HG03571 (cell line): ENCODE measurements at regions not wholly inside any gene's neighbourhood (a gene's known extent, or its start where the extent isn't known, plus 50 kb on each side); places are given as distances from the start of the nearest gene placed in this dataset.

Experiments used
- ATAC-seq: cut with Tn5 transposase; IDR thresholded peaks from one replicate; pipeline ENCODE4 v1.9.1; 2021; ENCODE audit not compliant: unreplicated experiment

DNA sequence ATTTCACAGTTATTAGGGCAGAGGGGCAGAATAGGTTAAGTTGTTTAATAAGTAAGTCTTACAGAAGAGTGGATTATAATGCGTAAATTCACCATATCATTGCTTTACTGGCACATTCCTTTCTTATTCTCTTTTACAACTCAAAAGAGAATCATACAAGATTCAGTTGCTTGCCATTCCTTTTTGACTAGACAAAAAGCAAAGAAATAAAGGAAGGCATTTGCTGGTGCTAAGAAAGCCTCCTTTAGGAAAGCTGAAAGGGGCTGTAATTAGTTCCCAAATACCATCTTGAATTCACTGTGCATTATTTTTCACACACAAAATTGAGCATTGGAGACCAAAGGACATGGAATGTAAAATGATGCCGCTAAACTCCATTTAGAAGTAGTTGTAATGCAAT lies 499.3 kb downstream of the NXPH1 start:
- no peak for ATAC-seq

DNA sequence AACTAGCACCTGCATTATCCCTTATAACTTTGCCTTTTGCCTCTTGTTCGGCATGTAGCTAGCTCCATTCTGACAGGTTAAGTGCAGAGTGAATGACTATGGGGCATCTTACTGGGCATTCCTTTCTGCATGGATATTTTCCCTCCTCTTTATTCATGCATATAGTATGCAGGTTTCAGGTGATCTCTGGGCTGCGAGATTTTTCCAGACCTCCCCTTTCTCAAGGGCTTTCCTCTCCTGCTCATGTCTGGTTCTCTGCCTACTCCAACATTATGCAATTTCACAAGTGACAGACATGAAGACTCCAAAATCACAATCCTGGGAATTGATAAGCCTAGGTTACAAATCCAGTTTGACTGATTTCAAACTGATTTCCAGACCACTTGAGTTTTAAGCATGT lies 503.8 kb downstream of the NXPH1 start:
- ATAC-seq: no peak

DNA sequence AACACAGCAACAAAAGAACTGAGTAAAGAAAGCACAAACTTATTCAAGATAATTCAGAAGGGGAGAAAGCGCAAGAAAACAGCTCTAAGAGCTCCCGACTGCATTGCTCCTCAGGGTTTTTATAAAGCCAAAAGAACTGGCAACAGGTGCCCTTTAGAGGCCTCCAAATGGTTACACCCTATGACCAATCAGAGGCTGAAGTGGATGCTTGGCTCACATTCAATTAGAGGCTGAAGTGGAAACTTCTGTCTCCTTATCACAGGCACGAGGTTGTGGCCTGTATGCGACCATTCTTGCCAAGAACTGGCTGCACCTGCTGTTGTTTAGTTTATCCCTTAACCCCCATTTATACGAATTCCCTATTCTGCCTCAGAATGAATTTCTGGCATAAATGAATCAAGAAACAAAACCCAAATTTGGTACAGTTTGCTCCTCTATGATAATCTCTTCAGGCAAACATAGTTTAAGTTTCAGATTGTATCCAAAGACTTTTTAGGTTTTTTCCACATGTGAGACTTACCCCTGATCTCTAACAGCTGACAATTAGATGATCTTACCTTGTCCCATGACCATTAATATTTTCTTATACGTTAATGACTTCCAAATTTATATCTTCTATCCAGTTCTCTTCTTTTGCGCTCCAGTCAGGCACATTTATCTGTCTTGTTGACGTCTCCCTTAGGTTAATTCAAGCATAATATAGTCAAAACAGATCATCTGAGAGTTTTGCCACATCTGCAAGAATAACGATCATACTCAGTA lies 504.8 kb downstream of the NXPH1 start:
- ATAC-seq: no peak

DNA sequence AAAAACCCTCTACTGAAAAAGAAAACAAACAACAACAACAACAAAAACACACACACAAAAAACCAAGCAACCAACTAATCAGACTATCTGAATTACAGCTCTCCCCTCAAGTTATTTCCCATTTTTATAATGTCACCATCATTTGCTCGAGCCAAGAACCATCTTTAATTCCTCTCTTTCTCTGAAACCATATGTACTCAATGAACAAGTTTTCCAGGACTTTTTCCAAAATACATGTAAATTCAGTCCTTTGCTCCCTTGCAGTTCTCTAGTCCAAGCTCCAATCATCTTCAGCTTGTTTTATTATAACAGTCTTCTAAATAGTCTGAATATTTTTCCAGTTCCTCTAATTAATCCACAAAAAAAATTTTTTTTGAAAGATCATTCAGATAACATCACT lies 506.0 kb downstream of the NXPH1 start:
- ATAC-seq: no peak

DNA sequence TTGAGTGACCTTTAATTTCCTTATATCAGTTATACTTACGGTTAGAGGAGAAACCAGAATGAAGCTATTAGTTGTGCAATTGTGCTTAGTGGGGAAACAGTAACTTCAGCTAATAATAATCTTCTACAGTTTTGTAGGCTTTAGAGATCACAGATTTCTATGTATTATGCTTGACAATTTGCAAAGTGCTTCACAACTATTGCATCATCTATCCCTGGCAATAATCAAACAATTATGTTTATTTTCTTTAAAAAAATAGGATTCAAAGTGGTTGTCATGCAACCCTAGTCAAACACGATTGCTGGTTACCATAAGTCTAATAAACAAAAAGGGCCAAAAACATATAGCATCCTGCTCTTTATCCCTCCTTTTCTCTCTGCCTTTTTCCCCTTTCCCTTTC lies 530.3 kb downstream of the NXPH1 start:
- ATAC-seq: no peak

DNA sequence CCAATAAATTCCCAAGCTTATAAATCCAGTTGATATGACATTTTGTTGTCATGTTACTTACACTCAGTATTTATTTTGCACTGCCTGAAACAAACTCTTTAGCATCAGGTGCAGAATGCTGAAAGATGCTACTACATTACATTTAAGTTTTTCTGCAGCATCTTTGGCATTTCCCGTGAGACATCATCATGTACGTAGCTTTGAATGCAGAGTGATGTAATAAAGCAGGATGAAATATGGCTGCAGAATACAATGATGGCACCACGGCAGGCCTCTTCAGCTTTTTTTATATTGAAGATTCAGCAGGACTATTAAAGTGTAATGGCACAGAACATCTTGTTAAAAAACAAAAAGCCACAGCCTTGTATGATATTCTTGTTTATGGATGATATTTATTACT lies 531.8 kb downstream of the NXPH1 start:
- no peak for ATAC-seq

DNA sequence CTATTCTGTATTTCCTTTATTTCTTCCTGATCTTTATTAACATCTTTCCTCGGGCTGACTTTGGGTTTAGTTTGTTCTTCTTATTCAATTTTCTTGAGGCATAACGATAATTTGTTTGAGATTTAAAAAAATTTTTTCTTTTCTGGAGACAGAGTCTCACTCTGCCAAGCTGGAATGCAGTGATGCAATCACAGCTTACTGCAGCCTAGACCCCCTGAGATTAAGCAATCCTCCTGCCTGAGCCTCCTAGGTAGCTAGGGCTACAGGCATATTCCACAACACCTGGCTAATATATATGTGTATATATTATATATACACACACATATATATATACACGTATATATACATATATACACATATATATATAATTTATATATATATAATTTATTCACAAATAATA lies 540.2 kb downstream of the NXPH1 start:
- no peak for ATAC-seq

DNA sequence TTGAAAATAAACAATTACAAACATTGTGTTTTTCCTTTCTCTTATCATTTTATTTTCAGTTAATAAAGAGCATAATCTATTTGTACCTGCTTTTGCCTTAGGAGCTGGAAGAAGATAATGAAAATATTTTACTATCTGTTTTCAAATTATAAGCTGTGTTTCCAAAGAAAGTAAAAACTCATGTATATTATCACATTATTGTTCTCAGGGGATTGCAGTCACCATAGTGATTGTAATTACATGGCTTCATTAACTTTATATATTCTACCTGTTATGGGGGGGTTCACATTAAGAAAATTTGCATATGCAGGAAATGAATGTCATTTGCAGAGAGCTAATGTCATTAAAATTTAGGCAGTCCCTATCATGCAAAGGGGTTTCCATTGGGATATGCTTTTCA lies 542.3 kb downstream of the NXPH1 start:
- ATAC-seq: no peak

DNA sequence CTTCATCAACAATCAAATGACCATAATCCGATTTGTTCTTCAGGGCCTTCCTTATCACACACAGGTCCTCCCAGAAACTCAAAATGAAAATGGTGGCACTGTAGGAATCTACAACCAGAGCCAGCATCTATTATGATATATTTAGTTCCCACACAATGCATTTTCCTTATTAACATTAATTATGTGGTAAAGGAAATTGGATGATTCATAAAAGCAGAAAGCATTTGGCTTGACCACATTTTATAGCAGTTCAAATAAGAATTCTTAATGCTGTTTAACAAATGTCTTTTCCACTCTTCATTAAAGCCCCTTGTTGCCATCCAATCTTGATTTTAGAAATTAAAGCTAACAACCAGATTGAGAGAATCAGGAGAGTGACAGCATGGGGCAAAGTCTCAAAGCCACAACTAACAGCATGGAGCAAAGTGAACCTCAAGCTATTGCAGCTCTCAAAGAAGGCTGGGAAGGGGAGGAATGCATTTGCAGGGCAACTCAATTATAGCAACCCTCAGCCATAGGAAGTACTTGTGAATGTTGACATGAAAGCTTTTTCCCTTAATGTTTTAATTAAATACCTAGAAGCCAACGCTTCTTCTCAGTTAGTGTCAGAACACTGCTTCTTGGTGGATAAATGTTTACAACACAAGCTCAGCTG lies 549.1 kb downstream of the NXPH1 start:
- no peak for ATAC-seq

DNA sequence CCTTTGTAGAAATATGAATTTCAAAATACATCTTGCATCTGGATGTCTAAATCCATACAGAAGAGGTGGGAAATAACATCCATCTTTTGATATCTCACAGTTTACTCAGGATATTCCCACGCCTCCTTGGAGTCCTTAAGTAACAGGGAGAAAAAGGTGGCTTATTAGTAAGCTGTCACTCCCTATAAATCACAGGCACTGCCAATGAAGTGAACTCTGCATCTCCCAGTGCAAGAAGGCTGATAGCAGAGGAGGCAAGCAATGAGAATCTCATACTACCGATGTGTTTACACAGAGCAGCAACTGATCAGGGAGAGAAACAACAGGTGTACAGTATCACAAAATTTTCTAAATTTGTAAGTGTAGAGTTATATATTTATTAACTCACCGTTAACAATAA lies 551.8 kb downstream of the NXPH1 start:
- no peak for ATAC-seq

DNA sequence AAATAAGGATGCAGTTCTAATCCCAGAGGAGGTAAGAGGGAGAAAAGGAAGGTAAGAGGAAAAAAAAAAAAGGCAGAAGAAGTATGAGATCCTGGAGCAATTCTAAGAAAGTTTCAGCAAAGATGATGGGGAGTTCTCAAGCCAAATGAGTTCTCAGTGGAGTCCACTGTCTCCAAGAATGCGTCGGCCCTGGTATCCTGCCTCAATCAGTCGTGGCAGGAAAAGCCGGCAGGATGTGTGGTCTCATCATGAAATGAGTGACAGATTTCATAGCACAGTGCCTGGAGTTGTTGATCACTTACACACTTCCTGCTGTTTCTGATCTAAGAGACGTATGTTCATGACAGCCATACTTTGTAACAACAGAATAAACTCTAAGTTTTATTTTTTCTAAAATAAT lies 554.9 kb downstream of the NXPH1 start:
- no peak for ATAC-seq

DNA sequence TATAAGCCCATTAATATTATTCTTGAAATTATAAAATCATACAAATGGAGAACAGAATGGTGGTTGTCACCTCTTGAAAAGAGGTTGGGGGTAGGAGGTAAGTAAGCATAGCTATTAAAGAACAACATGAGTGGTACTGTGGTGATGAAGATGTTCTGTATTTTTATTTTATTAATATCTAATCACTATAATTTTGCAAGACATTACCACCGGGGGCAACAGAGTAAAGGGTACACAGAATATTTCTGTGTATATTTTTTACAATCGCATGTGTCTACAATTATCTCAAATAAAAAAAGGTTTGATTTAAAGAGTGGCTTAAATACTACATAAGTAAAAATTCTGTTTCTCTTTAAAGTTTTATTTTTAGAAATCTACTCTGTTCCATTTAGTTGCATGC lies 557.8 kb downstream of the NXPH1 start:
- no peak for ATAC-seq

DNA sequence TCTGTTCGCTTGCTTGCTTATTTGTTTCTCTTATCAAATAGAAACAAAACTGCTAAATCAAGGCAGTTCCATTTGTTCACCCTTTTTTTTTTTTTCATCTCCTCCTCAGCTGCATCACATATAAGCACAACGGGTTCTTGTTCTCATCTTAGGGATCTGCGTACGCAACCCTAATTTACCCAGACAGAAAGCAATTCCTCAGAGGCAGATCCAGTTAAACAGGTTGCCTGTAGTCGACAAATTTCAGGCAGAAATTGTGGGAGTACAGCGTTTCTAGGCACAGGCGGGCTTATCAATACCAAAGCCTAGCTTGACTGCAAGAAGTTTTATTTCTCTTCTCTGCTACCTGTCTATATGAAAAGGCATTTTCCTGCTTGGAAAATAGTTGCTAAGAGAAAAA lies 565.4 kb downstream of the NXPH1 start:
- no peak for ATAC-seq

DNA sequence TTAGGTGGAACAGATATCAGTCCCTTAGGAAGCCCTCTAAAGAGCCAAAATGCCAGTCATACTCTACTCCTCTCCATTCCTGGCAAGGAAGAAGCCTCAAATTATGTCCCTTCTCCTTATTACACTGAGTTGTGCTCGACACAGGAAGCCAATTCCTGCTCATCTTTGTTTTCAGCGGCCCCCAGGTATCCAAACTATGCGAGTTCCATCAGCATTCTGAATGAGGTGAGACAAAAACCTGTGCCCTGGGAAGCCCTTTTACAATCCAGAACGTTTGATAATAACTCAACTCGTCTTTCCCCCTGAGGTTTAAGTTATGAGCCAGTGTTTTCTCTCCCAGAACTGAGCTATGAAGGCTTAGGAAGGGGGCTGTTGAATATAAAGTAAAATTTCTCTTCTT lies 580.5 kb downstream of the NXPH1 start:
- no peak for ATAC-seq

DNA sequence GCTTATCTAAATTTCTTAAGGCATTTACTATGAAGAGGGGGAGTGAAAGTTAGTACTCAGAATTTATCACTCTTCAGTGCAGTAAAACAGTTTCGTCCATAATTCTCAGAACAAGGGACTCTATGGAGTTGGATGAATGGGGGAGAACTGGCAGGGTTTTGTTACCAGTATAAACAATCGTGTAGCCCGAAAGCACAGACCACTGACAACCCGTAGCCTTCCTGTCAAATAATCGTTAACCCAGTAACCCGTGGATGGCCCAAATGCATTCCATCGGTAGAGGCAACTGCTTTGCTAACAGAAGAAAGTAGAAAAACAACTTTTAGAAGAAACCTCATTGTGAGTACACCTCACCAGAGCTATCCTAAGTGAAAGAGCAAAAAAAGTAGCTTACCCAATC lies 583.9 kb downstream of the NXPH1 start:
- no peak for ATAC-seq

DNA sequence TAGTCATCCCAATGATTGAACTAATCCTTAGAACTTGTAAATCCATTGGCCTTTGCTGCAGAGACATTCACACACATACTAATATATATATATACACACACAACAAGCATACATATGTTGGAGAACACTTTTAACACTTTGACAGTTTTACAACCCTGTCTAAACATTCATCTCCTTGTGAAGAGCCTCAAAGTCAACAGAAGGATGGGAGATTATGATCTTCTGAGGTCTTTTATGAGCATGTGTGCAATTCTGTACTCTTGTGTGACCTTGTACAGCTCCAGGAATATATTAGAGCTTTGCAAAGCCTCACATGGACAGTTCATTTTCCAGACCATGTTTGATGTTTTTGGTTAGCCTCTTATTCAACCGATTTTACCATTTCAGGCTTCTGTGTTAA lies 589.0 kb downstream of the NXPH1 start:
- ATAC-seq: no peak

DNA sequence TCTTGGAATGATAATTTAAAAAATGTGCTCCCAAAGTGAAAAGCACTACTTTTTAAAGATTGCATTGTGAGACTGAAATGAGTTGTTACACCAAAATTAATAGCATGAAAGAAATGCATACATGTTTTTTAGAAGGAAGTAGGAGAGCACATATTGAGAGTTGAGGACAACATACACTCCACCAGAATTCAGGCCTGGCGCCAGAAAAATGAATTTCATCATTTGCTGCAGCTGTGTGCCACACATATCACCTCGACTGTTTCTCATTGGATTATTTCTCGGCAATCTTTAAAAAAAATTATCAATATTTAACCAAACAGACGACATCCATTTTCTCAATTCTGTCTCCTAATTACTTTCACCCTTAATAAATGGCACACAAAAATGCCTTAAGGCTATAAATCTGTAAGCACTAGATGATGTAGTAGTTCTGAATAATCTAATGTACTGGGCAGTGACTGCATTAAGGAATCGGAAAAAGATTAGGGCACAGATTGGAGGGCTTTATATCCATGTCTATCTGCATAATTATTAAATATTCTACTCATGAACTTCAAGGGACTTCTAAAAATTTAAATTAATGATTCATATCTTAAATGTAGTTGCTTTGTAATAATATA lies 590.4 kb downstream of the NXPH1 start:
- no peak for ATAC-seq

DNA sequence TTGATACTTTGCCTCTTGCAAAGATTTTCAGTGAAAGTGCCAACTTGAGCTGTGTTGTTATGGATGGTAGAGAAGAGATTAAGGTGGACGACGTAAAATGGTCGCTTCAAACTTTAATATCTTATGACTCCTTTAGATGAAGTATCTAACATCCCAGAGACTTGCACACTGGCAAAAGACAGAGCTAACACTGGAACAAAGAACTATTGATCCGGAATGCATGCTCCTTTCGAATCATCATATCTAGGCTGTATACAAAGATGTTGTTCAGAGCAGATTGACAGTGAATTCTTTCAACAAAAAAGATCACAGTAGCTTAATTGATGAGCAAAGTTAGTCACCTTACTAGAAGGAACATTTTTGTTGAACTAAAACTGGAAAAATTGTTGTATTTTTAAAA lies 592.7 kb downstream of the NXPH1 start:
- no peak for ATAC-seq

DNA sequence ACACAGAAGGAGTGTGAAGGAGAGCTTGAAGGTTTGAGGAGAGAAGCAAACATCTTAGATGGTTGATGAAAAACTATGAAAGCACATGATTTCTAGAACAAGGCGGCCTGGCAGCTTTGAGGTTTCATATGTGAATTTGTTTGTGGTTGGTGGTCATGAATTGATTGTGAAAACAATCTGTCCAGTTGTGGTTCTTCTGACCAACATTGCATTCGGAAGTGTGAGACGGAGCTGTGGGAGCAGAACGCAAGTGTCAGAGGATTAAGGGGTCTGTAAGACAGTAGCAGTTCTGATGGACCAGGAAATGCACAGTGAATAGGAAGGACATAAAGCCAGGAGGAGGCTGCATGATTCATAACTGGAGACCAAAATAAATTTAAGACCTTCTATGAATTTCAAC lies 594.6 kb downstream of the NXPH1 start:
- ATAC-seq: no peak

DNA sequence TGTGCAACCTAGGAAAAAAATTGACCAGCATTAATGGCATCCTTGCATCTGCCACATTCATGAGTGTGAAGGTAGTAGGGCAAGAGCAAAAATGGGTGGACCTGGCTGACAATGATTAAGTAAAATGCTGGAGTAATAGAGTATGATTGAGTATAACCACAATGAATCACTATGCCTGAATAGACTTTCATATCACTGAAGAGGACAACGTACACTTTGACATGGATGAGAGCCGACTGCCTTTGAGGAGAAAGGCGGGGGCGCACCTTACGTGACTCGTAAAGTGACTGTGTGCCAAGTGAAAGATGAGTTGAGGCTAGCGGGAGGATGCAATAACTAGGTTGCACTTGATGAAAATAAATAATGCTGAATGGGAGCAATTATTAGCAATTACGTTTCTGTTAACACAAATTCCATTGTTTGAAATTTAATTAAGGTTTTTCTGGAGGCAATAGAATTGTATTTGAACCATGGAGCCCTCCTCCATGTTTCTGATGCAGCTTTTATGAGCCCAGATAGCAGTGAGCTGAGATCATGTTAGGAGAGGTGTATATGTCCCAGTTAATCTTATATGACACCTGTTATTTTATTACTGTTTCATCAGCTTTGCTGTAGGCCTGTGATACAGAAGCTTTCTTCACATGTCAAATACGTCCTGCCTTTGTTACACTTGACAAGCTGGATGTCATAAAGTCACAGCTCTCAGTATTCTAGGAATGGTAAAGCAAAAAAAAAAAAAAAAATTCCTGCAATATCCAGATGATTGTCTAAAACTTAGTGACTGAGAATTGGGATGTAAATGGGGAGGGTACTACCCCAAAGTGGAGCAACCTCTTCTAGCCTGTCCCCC lies 596.5 kb downstream of the NXPH1 start:
- ATAC-seq: no peak

DNA sequence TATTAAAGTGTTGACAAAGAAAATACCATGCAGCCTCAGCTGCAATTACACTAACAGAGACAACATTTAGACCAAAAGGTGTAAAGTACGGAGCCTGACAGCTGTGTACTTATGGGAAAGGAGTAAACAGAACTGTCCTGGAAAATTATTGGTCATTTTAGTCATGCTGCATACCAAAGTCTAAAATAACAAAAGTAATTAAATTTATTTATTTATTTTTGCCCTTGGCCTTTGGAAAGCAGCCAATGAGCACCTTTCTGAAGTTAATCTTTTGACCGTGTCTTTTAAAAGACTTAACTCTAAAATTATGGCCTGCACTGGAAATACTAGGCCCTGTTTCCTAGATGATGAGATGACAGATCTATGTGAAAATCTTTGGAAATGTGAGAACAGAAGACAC lies 597.6 kb downstream of the NXPH1 start:
- no peak for ATAC-seq

DNA sequence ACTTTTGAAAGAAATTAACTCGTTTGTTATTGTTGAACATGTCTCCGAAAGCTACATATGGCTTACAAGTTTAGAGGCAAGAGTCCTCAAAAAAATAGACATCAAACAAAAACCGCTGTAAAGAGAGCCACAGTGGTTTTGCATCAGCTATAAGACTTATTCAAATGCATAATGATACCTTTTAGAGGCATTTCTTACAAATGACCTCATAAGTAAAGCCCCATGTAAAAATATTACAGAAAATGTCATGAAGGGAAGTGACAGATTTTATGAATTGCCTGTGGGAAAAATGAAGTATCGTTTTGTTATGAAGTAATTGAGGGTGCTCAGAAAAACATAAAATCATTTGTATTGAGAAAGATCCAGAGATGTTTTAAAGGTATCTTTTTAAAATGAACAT lies 598.0 kb downstream of the NXPH1 start:
- ATAC-seq: no peak
